Jurkat, Clone E6-1 (cell line): ENCODE measurements at regions not wholly inside any gene's neighbourhood (a gene's known extent, or its start where the extent isn't known, plus 50 kb on each side); places are given as distances from the start of the nearest gene placed in this dataset.
"Not testable (repeated sequence)": the region's sequence is repeated elsewhere in the genome, so short reads cannot be mapped to it uniquely, and the experiment has no call there.

ENCODE experiments used
- DNase-seq: peaks from one replicate; pipeline ENCODE4 v3.0.0-alpha.2; 2011; ENCODE audit warnings: low read depth, low spot score
- H3K4me3 ChIP-seq: 2 replicates; pipeline ENCODE4 v1.5.1; 2011; ENCODE audit warnings: mild to moderate bottlenecking, low read length, control low read depth, moderate library complexity

GRCh38 chr5:109283086-109283485, 126.7 kb downstream of the PJA2 start:
- H3K4me3 ChIP-seq, DNase-seq: not testable (repeated sequence)

DNA sequence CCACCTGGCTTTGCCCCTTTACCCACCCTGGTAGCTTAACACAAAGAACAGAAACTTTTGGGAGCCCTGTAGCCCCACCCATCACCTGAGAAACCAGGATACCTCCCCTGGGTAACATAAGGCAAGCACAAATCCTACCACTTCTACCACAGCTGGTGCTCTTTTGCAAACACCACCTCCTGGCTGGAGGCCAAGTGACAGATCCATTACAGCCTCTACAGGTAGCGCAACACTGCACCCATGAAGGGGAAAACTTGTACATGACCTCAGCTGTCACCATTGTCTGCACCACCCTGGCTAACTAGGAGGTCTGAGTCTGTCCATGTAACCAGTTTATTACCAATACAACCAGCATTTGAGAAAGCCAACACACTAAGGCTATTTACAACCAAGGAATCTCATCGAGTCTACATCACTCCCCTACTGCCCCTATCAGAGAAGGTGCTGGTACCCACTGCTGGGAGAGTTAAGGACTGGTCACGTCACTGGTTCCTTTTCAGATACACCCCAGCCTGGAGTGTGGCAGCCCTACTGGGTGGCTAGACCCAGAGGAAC, 128.6 kb downstream of the PJA2 start:
- no peak overlapping the region for H3K4me3 ChIP-seq
- DNase-seq: peak; percentile 9

- no peak for DNase-seq
- H3K4me3 ChIP-seq: no peak overlapping the region
Observed at GRCh38 chr5:109278141-109278540, 131.6 kb downstream of the PJA2 start.

DNA sequence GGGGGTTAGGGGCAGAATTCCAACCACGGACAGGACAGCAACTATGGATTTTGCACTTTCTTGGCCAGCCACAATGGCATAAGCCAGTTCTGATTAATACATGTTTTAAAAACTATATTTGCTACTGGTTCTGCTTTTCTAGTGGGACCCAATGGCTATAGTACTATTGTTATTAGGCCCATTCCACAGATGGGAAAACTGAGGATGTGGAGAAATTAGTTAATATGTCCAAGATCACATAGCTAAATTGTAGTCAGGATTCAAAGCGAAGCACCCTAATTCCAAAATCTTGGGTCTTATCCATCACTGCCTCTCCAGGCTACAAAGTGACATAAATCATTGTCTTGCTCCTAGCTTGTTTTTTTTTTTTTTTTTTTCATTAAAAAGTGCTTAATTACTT, 133.9 kb downstream of the PJA2 start:
- DNase-seq: no peak
- no peak overlapping the region for H3K4me3 ChIP-seq

DNA sequence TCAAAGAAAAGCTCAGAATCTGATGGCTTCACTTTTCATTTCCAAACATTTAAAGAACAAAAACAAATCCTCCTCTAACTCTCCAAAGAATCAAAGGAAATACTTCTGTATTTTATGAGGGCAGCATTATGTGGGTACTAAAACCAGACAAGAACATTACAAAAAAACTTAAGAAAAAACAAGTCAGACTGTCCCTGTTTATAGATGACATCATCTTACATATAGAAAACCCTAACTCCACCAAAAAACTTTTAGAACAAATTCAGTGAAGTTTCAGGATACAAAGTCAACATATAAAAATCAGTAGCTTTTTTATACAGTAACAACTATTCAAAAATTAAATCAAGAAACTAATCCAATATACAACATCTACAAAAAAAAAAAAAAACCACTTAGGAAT, 136.2 kb downstream of the PJA2 start:
- H3K4me3 ChIP-seq: no peak overlapping the region
- DNase-seq: no peak

DNA sequence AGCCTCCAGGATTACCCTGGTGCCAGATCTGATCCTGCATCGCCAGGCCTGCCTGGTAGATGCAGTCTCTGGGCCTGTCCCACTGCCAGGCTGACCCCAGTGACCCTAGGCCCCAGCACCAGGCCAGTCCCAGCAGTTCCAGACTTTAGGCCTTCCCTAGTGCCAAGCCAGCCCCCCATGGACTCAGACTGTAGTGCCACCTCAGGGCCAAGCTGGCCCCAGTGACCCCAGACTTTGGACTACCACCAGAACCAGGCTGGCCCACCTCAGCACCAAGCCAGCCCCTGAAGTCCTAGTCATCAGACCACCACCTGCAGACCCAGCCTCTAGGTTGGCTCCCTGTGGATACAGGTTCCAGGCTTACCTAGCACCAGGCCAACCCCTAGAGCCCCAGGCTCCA, 142.5 kb downstream of the PJA2 start:
- H3K4me3 ChIP-seq: no peak overlapping the region
- DNase-seq: no peak

DNA sequence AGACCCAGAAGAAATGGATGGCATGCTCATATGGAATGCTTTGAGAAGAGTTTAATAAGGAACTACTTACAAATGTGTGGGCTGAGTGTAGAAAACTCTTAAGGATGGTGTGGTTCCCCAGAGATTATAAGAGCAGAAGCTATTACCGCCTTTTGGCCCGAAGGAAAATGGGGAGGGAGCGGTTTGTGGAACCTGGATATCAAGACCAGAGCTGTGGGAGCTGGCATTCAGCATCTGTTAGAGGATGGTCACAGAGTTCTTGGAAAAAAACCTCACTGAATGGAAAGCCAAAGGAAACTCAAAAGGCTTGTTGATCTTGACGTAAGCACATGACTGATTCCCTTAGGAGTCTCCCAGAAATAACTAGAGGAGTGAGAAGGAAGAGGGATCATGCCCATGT, 151.0 kb downstream of the PJA2 start:
- no peak for DNase-seq
- no peak overlapping the region for H3K4me3 ChIP-seq

DNA sequence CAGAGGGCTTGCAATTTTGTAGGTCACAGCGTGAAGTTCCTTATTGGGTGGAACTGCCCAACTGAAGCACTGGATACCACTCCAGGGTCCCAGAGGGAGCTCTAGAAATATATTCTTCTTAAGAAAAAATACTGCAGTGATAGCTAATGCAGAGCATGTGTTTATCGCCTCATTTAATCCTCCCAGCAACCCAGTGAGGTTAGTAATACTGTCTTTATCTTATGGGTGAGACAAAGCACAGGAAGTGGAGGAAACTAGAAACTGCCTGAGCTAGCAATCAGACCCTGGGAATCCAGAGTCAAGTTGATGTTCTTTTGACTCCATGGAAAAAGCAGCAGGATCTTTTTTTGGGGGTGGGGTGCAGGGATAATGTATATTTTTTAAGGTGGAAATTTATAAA, 153.3 kb downstream of the PJA2 start:
- DNase-seq: peak; percentile 26
- no peak overlapping the region for H3K4me3 ChIP-seq

- no peak overlapping the region for H3K4me3 ChIP-seq
Observed at GRCh38 chr5:109254511-109254910, 155.3 kb downstream of the PJA2 start.

GRCh38 chr5:109253262-109253661, 156.5 kb downstream of the PJA2 start:
- DNase-seq: no peak
- H3K4me3 ChIP-seq: no peak overlapping the region

More at GRCh38 chr5:109254511-109254910, 155.3 kb downstream of the PJA2 start:
- no peak for DNase-seq

- DNase-seq: no peak
- H3K4me3 ChIP-seq: no peak overlapping the region
Observed at GRCh38 chr5:109252731-109253130, 157.0 kb downstream of the PJA2 start.

DNA sequence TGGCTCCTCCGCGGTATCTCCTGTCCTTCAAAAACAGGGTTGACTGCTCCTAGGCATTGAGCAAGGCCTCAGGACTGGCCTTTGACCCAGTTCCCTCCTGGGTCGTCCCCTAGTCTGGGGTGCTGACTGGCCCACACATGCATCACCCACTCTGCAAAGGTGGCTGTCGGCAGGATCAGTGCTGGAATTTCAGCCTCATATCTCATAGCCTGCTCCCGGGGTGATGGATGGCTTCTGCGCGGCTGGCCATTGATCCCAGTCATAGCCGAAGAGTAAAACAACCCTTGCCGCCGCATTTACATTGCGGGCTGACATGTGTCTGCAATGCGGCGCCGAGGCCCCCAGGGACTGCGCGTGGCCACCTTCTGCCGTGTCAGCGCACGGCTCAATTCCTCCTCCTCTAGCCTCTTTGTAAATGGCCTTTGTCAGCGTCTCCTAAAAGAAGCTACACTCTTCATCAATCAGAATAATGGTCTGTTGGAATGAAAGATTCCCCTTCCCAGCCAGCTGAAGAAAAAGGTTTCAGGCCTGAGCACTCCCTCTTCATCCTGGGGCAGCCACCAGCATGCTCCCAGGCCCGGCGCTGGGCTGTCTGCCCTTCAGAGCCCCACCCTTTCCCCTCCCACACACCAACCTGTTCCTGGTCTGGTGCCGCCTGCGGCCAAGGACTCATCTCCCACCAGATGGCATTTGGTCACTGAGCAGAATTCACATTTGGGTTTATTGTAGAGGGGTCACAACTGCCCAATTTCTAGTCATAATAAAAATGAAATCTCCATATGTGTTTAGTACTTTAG, 159.0 kb downstream of the PJA2 start:
- no peak overlapping the region for H3K4me3 ChIP-seq
- no peak for DNase-seq

GRCh38 chr5:109250080-109250479, 159.7 kb downstream of the PJA2 start:
- DNase-seq: no peak
- H3K4me3 ChIP-seq: no peak overlapping the region

DNA sequence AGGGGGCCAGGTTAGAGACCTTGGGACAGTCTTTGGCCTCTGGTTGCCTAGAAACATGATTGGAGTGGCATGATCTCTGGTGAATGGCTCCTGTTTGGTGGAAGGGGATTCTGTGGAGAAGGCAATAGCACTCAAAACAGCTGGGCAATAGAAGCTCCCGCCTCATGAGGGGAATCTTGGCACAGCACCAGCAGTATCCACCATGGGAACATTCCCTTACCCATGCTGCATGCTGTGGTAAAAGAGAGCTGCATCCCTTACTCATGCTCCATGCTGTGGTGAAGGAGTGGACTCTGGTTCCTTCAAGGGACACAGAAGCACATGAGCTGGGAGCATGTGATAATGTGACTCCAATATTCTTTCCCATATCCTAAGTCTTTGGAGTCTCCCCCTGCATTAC, 160.6 kb downstream of the PJA2 start:
- DNase-seq: no peak
- no peak overlapping the region for H3K4me3 ChIP-seq

- no peak overlapping the region for H3K4me3 ChIP-seq
- no peak for DNase-seq
Observed at GRCh38 chr5:109247986-109248385, 161.8 kb downstream of the PJA2 start.

DNA sequence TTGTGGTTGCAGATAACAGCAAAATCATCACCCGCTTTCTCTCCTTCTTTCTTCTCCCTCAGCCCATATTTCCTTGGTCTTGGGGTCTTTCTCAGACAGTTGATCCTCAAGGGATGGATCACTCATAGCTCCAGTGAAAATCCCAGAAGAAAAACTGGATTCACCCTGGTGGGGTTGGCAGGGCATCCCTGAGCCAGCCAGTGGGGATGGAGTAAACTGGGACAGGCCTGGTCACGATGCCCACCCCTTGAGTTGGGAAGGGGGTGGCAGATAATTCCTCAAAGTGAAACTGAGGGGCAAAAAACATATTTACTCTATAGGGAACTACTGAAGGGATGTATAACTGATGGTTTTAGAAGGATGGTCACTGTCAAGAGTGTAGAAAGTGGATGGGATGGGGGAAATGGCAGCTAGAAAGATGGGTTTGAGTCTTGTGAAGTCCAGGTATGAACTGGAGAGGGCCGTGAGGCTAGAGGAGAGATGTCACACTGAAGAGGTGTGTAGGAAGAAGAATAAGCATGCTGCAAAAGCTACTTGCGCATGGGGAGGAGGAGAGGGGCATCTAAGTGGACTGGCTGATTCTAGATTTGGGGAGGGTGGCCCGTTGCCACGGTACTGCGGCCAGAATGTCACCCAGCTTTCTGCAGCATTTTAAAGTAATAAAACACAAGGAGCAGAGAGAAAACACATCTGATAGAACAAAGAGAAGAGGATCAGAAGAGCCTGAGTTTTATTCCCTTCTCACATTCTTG, 162.8 kb downstream of the PJA2 start:
- DNase-seq: no peak
- H3K4me3 ChIP-seq: no peak overlapping the region
